ENCODE measurements at regions not wholly inside any gene's neighbourhood (a gene's known extent, or its start where the extent isn't known, plus 50 kb on each side); places are given as distances from the start of the nearest gene placed in this dataset.

DNA sequence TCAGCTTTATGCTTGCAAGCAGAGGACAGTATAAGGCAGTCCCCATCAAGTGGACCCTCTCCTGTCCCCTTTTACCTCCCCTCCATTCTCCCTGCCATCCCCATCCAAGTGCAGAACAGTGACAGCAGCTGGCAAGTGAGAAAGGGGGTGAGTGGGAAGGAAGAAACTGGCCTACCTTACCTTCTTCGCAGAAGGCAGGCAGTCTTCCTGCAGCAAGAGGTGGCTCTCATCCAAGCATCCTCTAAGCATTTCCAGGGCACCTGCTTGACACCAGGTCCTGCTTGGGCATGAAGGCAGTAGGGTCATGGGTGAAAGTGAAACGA, 77.3 kb upstream of the SH3PXD2B start:
- no peak overlapping the region for H3K27ac ChIP-seq
- no peaks in the 10 kb centered on the region for H3K27me3 ChIP-seq (replicated peaks; ENCODE audit: insufficient read depth)
- no peak overlapping the region for H3K4me3 ChIP-seq
- DNase-seq (ENCODE audit: low spot score) (no peak), ATAC-seq (ENCODE audit: insufficient number of reproducible peaks, low FRiP score, low read depth) (no peak)
- H3K4me1 ChIP-seq (ENCODE audit: control insufficient read depth in 1 of 2, low read depth in 2 of 2), result peaks cover 0 to 15% of the 10 kb centered on the region in 2 donors
- TF ChIP-seq, protein P1, sequence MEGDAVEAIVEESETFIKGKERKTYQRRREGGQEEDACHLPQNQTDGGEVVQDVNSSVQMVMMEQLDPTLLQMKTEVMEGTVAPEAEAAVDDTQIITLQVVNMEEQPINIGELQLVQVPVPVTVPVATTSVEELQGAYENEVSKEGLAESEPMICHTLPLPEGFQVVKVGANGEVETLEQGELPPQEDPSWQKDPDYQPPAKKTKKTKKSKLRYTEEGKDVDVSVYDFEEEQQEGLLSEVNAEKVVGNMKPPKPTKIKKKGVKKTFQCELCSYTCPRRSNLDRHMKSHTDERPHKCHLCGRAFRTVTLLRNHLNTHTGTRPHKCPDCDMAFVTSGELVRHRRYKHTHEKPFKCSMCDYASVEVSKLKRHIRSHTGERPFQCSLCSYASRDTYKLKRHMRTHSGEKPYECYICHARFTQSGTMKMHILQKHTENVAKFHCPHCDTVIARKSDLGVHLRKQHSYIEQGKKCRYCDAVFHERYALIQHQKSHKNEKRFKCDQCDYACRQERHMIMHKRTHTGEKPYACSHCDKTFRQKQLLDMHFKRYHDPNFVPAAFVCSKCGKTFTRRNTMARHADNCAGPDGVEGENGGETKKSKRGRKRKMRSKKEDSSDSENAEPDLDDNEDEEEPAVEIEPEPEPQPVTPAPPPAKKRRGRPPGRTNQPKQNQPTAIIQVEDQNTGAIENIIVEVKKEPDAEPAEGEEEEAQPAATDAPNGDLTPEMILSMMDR (IDR thresholded peaks at IDR 0.05), result no peak
- no peaks in the 10 kb centered on the region for H3K9me3 ChIP-seq
- no peaks in the 10 kb centered on the region for H3K36me3 ChIP-seq

DNA sequence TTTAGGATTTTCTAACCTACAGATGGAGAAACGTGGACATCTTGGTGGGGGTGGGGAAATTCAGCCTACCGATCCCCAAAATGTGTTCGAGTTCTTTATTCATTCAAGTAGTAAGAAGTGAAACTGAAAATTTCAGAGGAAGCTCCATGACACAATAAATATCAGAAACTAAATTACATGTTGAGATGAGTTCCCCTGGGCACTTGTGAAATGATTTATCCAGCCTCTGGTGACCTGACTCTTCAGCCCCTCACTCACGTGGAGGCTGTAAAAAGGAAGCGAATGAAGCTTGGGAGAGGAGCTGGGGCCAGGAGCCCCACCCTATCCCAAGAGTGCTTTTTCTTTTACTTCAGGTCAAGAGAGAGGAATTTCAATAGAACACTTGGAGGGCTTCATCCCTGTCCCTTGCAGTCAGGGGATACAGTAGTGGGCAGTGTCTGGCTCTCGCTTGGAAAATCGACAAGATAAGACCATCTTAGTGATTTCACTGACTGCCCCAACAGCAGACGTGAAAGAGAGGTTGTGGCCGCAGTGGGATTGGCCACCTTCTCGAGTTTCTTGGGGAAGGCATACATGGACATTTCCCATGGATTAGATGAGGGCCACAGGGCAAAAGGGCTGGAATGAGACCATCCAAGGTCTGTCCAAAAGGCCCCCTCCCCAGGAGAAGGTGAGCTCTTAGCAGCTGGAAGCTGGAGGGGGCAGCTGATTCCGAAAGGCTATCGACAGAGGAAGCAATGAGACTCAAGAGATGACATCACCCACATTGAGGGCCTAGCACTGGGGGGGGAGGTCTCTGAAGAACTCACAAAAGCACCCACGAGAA, 76.8 kb upstream of the SH3PXD2B start:
- Histone ChIP-seq H3K4me3 (no peak overlapping the region), H3K27me3 (replicated peaks; ENCODE audit: insufficient read depth) (no peaks in the 10 kb centered on the region), H3K36me3 (no peaks in the 10 kb centered on the region), H3K27ac (no peak overlapping the region), H3K4me1 (ENCODE audit: control insufficient read depth in 1 of 2, low read depth in 2 of 2) (peaks cover 0 to 15% of the 10 kb centered on the region in 2 donors), H3K9me3 (no peaks in the 10 kb centered on the region)
- ATAC-seq (ENCODE audit: insufficient number of reproducible peaks, low FRiP score, low read depth), result no peak
- no peak for DNase-seq (ENCODE audit: low spot score)
- TF ChIP-seq, protein P1 (IDR thresholded peaks at IDR 0.05), result no peak

DNA sequence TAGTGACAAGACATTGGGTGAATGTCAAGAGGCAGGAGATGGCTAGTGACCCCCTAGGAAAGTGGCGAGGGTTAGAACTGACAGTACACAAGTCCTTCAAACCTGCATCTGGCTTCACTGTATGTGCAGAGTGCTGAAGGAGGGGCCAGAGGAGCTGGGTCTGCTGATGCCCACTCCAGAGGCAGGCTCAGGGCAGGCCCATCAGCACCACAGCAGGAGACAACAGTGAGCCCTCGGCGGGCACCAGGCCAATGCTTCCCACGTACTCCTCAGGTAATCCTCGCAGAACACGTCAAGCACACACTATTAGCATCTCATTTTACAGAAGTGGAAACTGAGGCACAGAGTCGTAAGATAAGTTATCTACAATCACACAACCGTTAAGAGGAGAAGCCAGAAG, 76.1 kb upstream of the SH3PXD2B start:
- Histone ChIP-seq H3K4me1 (ENCODE audit: control insufficient read depth in 1 of 2, low read depth in 2 of 2) (peaks cover 0 to 15% of the 10 kb centered on the region in 2 donors), H3K27ac (no peak overlapping the region), H3K9me3 (no peaks in the 10 kb centered on the region), H3K27me3 (replicated peaks; ENCODE audit: insufficient read depth) (no peaks in the 10 kb centered on the region), H3K36me3 (no peaks in the 10 kb centered on the region), H3K4me3 (no peak overlapping the region)
- TF ChIP-seq, protein P1 (IDR thresholded peaks at IDR 0.05), result no peak
- DNase-seq (ENCODE audit: low spot score), result no peak
- ATAC-seq (ENCODE audit: insufficient number of reproducible peaks, low FRiP score, low read depth), result no peak

- TF ChIP-seq, protein P1 (IDR thresholded peaks at IDR 0.05), result no peak
- Histone ChIP-seq H3K27ac (no peak overlapping the region), H3K4me3 (no peak overlapping the region), H3K4me1 (ENCODE audit: control insufficient read depth in 1 of 2, low read depth in 2 of 2) (peaks cover 0 to 15% of the 10 kb centered on the region in 2 donors), H3K9me3 (no peaks in the 10 kb centered on the region), H3K36me3 (no peaks in the 10 kb centered on the region), H3K27me3 (replicated peaks; ENCODE audit: insufficient read depth) (no peaks in the 10 kb centered on the region)
- ATAC-seq (ENCODE audit: insufficient number of reproducible peaks, low FRiP score, low read depth) (no peak), DNase-seq (ENCODE audit: low spot score) (no peak)
Observed at GRCh38 chr5:172529896-172530295, 75.6 kb upstream of the SH3PXD2B start.

DNA sequence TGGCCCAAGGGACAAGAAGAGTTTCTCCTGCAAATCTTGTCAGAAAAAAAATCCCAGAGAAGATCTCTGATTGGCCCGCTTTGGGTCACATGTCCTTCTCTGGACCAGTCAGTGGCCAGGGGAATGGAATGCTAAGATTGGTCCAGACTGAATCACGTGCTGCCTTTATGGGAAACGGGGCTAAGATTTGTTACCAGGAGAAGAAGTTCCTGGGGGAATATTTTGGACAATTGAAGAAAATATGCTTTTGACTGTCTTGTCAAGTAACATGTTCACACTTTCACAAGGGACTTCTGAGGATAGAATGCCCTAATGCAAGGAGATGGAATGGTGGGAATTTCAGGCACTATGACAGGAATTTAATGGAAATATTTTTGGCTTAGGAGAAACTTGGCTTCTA, 74.1 kb upstream of the SH3PXD2B start:
- TF ChIP-seq, protein P1 (IDR thresholded peaks at IDR 0.05), result no peak

More for the DNA sequence above, 74.1 kb upstream of the SH3PXD2B start:
- Histone ChIP-seq H3K27me3 (replicated peaks; ENCODE audit: insufficient read depth) (no peaks in the 10 kb centered on the region), H3K27ac (no peak overlapping the region), H3K36me3 (no peaks in the 10 kb centered on the region), H3K9me3 (no peaks in the 10 kb centered on the region), H3K4me3 (no peak overlapping the region), H3K4me1 (ENCODE audit: control insufficient read depth in 1 of 2, low read depth in 2 of 2) (peaks cover 0 to 2% of the 10 kb centered on the region in 2 donors)
- DNase-seq (ENCODE audit: low spot score) (no peak), ATAC-seq (ENCODE audit: insufficient number of reproducible peaks, low FRiP score, low read depth) (no peak)
